ENCODE measurements at regions not wholly inside any gene's neighbourhood (a gene's known extent, or its start where the extent isn't known, plus 50 kb on each side); places are given as distances from the start of the nearest gene placed in this dataset.

DNA sequence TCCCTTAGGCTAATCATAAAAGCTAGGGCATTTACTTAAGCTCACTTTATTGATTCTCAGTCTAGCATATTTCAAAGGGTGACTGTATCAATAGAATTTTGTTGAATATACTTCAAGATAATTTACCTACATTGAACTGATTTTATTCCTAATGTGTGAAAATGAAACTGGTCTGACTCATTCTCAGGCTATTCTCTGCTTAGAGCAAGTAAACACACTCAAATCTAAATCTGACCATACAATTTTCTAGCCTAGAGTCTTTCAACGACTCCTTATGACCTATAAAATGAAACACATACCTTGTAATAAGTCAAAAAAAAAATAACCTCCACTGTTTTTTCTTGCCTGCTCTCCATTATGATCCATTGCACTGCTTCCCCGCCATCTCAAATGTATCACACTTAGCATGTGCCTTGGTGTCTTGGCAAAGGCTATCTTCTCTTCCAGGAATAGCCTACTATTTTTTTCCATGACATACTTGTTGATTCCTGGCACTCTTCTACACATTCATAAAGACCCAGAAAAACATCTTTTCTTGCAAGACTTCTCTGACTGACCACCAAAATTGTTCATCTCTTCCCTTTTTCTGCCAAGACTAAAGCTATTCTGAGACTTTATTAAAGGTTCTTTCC lies 965.1 kb upstream of the HS3ST1 start:
- TF ChIP-seq, protein P1, sequence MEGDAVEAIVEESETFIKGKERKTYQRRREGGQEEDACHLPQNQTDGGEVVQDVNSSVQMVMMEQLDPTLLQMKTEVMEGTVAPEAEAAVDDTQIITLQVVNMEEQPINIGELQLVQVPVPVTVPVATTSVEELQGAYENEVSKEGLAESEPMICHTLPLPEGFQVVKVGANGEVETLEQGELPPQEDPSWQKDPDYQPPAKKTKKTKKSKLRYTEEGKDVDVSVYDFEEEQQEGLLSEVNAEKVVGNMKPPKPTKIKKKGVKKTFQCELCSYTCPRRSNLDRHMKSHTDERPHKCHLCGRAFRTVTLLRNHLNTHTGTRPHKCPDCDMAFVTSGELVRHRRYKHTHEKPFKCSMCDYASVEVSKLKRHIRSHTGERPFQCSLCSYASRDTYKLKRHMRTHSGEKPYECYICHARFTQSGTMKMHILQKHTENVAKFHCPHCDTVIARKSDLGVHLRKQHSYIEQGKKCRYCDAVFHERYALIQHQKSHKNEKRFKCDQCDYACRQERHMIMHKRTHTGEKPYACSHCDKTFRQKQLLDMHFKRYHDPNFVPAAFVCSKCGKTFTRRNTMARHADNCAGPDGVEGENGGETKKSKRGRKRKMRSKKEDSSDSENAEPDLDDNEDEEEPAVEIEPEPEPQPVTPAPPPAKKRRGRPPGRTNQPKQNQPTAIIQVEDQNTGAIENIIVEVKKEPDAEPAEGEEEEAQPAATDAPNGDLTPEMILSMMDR (IDR thresholded peaks at IDR 0.05 in 4 of 5, conservative IDR thresholded peaks at IDR 0.05 in 1 of 5) = no peak
- no peak for TF ChIP-seq POLR2A (IDR thresholded peaks at IDR 0.05)
